AG04449 (cell line): ENCODE measurements at regions not wholly inside any gene's neighbourhood (a gene's known extent, or its start where the extent isn't known, plus 50 kb on each side); places are given as distances from the start of the nearest gene placed in this dataset.

Source experiments
- CTCF ChIA-PET: fragments of 350-600 bp; formaldehyde crosslinking; extraction: SDS; loops from one replicate; lab custom pipeline; 2021; ENCODE audit warnings: antibody characterized with exemption; lab: Yijun Ruan, JAX
- POLR2A ChIA-PET: fragments of 400-600, 350-600 bp; formaldehyde crosslinking; extraction: SDS; loops from one replicate; lab custom pipeline; 2020; ENCODE audit warnings: antibody characterized with exemption, inconsistent platforms; lab: Yijun Ruan, JAX
- DNase-seq: peaks from one replicate; pipeline ENCODE4 v3.0.0-alpha.2; 2010; ENCODE audit warnings: low read depth, low spot score
- H3K4me3 ChIP-seq: 2 replicates; pipeline ENCODE4 v1.5.1; 2011; ENCODE audit warnings: low read depth, mild to moderate bottlenecking, control low read depth, low read length
- TF ChIP-seq, protein P1 (sequence below): IDR thresholded peaks from one replicate; pipeline ENCODE4 v1.5.1; 2011; ENCODE audit warnings: mild to moderate bottlenecking, moderate library complexity, low read length, control low read depth, inconsistent platforms; ENCODE audit not compliant: insufficient read depth; ENCODE audit errors: missing control alignments

DNA sequence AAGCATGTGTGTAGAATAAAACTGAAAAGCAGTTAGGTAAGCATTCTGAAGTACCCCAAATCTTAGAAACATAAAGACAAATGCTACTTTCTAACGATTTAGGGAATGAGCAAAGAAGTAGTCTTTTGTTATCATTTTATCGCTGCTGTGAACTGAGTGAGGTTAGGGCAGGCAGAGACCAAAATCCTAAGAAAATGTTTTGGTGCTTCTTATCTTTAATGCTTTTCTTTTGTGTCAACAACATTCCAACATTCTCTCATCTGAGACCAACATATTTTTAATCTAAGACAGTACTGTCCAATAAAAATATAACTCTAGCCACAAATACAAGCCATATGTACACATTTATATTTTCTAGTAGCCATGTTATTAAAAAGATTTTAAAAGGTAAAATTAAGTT is 789.4 kb upstream of the PIK3C3 start:
- TF ChIP-seq, protein P1, sequence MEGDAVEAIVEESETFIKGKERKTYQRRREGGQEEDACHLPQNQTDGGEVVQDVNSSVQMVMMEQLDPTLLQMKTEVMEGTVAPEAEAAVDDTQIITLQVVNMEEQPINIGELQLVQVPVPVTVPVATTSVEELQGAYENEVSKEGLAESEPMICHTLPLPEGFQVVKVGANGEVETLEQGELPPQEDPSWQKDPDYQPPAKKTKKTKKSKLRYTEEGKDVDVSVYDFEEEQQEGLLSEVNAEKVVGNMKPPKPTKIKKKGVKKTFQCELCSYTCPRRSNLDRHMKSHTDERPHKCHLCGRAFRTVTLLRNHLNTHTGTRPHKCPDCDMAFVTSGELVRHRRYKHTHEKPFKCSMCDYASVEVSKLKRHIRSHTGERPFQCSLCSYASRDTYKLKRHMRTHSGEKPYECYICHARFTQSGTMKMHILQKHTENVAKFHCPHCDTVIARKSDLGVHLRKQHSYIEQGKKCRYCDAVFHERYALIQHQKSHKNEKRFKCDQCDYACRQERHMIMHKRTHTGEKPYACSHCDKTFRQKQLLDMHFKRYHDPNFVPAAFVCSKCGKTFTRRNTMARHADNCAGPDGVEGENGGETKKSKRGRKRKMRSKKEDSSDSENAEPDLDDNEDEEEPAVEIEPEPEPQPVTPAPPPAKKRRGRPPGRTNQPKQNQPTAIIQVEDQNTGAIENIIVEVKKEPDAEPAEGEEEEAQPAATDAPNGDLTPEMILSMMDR = no peak
- no peak for DNase-seq
- H3K4me3 ChIP-seq = no peak overlapping the region
- CTCF ChIA-PET = interaction anchor here (0.9 kb wide), 1 partner anchor 226 kb away, joined by 3 read pairs; no protein-coding TSS in a partner anchor
- POLR2A ChIA-PET = no interaction called here

DNA sequence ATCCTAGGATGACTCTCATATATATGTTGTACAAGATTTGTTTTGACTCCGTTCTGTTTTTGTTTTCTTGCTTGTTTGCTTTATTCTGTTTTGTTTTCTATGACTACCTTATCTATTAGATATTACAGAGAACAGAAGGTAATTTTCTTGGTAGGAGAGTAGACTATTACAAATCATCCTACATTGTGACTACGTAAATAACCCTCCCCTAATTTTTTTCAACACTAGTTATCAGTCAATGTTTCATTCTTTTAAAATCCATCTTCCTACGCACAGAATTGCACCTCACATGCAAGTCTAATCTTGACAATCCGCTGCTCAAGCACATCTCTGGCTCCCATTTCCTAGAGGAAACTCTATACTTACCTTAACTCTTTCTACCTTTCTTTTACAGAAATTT is 792.3 kb upstream of the PIK3C3 start:
- TF ChIP-seq, protein P1 = no peak
- CTCF ChIA-PET = no interaction called here
- POLR2A ChIA-PET = interaction anchor here (0.5 kb wide), 1 partner anchor 420 kb away, joined by 3 read pairs; no protein-coding TSS in a partner anchor
- no peak overlapping the region for H3K4me3 ChIP-seq
- DNase-seq = no peak

DNA sequence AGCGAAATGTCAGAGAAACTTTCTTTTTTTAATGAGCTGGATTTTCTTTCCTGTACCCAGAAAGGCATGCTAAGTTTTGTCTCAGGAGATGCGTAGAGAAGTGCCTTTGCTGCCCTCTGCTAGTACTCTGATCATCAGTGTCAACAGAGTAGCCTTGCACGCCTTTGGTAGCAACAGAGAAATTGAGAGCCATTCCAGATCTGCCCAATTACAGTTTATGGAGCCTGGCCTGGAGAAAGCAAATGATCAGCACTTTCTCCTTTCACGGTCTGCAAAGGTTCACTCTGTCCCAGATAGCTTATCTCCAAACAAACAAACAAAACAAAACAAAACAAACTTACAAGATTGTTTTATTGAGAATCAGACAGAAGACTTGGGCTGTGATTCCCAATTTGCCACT is 792.8 kb upstream of the PIK3C3 start:
- no peak overlapping the region for H3K4me3 ChIP-seq
- DNase-seq = no peak
- ChIA-PET CTCF (no interaction called here), POLR2A (no interaction called here)
- TF ChIP-seq, protein P1 = no peak

DNA sequence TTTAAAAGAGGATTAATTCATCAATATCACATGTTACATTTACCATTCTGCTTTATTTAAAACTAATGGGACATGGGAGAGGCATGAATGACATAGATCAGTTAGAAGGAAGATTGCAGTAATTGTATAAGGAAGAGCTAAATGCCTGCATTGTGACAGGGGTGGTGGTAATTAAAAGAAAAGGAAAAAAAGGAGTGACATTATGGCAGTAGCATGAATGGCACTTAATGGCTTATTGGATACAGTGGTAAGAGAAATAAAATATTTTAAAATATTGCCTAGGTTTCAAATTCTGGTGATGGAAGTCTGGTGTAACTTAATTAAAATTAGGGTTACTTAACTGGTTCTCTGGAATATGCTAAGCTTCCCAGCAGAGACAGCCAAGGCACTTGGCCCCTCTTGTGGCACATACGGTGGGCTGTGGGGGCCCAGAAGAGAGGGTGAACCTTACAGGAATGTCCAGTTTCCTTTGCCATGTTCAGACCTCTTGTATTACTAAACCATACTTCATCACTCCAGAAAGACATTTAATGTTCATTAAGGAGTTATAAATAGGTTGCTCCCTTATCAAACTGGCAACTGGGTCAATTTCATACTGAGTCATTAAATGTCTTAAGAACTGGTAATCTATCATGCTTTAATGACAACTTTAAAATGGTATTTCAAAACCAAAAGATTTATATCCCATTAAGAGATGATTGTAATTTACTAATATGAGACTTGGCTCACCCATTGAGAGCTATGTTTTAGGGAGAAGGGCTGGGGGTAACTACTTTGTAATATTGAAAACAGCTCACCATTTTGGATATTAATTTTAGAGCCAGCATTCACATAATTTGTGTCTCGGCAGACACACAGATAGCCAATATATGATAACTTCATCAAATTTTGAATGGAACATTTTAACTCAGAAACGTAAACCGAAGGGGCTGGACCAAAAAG is 798.9 kb upstream of the PIK3C3 start:
- CTCF ChIA-PET = no interaction called here

DNA sequence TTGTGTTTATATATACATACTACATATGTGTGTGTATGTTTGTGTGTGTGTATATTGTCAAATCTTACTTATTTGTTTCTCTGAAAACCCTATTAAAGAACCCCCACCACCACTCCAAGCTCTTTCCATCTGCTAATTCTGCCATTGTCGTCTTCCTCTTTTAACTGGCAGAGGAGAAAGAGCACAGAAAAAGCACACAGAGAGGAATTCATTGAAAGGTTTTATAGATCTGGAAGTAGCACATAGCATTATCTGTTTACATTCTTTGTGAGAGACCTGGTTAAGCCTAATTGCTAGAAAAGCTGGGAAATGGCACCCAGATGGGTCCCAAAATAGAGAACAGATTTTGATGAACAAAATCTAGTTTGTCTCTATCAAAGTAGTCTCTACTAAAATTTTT is 800.0 kb upstream of the PIK3C3 start:
- H3K4me3 ChIP-seq = no peak overlapping the region
- TF ChIP-seq, protein P1 = no peak
- DNase-seq = no peak
- CTCF ChIA-PET = no interaction called here
- POLR2A ChIA-PET = no interaction called here

More for the DNA sequence above, 798.9 kb upstream of the PIK3C3 start:
- POLR2A ChIA-PET = no interaction called here
- TF ChIP-seq, protein P1 = no peak
- H3K4me3 ChIP-seq = no peak overlapping the region
- no peak for DNase-seq

DNA sequence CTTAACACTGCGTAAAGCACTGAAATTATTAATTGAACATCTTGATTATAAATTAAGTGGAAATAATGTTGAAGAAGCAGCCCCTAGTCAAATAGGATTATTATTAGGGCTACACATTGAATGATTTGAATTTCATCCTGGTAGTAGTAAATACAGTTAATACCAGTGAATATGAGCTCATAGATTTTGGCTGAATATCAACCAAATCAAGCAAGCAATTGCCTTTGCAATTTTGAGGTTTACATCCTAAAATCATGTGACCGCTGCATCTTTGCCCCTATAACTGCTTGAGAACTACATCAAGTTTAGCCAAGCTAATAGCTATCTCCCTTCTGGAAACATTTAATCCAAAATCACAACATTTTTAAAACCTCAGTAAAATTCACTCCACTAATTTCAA is 801.2 kb upstream of the PIK3C3 start:
- POLR2A ChIA-PET = interaction anchor here (0.6 kb wide), 1 partner anchor 20 kb away, joined by 3 read pairs; no protein-coding TSS in a partner anchor
- CTCF ChIA-PET = interaction anchor here (1.1 kb wide), 1 partner anchor 14 kb away, joined by 3 read pairs; no protein-coding TSS in a partner anchor
- no peak overlapping the region for H3K4me3 ChIP-seq
- TF ChIP-seq, protein P1 = no peak
- no peak for DNase-seq
